NCI-H69 (cell line): ENCODE measurements at regions not wholly inside any gene's neighbourhood (a gene's known extent, or its start where the extent isn't known, plus 50 kb on each side); places are given as distances from the start of the nearest gene placed in this dataset.

Source experiments
- DNase-seq: peaks from one replicate; lab custom pipeline; 2025; lab: John Stamatoyannopoulos, UW

DNA sequence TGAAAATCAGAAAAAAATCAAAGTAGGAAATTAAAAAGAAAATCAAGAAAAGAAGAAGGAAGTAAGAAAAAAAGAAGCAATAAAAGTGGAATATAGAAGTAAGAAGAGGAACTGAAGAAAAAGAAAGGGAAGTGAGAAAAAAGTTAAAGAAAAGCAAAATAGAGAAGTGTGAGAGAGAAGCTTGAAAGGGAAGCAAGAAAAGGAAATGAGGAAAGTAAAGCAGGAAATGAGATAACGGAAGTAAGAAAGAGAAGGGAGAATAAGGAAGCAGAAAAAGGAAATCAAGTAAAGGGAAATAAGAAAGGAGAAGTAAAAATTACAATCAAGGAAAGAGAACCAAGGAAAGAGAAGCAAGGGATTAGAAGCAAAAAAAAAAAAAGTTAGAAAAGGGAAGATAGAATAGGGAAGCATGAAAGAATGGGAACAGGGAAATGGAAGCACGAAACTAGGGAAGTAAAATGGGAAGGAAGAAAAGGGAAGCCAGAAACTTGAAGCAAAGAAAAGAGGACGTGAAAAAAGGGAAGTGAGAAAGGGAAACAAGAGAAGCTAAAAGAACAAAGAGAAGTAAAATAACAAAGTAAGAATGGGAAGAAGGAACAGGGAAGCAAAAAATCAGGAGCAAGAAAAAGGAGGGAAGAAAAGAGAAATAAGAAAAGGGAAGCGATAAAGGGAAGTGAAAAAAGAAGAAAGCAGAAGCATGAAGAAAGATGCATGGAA, 243.3 kb upstream of the NCKAP5 start:
- DNase-seq, result no peak

DNA sequence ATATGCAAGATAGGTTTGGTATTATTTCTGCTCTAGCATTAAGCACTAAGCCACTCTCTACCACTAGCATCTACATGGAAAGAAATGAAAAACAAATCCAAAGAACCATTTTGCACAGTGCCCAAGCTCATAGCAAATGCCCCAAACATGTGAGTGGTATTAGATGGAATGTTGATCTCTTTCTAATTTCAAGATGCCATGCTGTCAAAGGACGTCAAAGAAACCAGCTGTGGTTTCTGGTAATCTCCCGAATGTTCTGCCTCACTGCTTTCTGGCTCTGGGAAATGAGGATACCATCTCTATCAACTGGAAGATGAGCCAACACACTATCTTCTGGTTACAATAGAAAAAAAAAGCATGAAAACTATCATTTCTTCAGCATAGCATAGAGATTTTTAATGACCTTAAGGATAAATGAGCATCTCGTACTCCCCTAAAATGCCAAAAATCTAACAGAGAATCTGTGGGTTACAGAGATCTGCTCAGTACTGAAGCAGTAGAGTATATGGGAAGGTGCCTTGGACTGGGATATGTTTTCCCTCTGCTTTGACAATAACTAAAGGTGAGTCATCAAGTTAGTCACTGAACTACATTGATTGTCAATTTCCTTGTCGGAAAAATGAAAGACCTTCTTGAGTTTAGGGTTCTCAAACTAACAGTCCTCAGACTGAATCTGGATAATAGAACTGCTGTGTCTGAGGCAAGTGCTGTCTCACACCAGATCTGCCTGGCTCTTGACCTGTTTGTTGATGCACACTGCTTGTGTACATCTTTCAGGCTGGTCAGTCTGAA, 244.8 kb upstream of the NCKAP5 start:
- DNase-seq, result no peak

DNA sequence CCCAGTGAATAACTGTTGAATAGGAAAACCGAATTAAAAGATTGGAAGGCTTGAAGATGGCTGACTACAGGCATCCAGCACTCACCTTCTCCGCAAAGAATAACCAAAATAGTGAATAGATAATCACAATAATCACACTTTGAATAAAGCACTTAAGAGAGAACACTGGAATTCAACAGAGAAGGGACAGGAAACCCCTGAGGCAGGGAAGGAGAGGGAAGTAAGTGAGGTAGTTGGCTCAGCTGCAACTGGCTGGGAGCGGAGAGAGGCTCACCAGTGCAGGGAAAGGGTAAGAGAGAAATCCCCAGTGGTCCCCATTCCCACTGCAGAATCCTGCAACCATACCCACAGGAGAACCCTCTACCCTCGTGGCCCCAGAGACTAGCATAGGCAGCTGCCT, 246.6 kb upstream of the NCKAP5 start:
- no peak for DNase-seq

DNA sequence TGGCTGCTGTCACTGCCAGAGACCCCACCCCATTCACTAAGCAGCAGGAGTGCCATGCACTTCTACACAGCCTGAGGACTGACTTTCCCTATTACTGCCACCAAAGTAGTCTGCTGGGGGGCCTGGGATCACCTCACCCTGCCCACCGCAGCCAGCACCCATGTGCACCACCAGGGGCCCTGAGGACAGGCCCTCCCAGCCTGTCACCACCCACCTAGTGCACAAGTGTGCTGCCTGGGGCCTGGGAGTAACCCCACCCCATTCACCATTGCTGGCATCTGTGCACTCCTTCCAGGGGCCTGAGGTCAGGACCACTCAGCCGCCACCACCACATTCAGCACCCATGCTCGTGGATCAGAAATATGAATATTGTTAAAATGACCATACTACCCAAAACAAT, 247.8 kb upstream of the NCKAP5 start:
- DNase-seq, result no peak

DNA sequence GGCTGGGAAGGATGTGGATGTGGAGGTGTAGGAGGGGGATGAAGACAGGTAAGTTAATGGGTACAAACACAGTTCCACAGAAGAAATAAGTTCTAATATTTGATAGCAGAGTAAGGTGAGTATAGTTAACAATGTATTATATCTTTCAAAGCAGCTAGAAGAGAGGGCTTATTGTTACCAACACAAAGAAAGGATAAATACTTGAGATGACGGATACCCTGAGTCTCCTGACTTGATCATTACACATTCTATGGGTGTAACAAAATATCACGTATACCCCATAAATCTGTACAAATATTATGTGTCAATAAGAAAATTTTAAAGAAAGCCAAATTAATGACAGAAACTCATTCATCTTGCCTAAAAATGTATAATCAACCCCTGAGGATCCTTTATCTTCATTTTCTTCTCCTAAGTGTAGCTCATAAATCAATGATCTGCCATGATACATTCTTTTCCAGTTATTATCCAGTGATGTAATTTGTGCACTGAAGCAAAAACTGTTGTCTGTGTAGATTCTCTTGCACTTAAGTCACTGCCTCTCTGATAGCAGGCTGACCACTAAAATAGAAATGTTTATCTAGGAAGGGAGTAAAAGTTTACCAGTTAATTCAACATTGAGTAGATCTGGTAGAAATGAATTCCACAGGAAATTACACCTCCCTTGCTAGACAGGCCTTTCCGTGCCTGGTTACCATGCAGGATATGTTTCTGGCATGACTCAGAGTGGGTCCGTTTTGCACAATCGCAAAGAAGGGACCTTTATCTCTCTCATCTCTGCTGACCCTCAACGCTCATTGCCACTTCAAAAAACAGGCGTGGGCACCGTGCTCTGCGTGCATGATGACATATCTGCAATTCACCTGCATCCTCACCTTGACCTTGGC, 249.7 kb upstream of the NCKAP5 start:
- no peak for DNase-seq

DNA sequence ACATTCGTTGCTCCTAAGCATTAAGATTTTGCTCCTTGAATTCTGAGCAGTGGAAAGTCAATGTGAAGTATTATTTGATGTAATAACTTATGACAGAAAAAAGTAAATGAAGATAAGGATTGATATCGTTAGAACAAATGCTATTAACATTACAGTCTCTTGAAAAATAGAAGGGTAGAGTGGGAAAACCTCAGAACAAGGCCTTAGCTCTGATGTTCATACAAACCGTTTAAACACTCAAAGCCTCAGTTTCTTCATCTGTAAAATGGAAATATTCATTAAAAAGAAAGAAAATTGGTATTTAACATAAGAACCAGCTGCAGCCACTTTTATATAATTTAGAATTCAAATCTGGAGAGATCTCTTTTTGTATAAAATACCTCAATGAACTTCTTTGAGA, 250.4 kb upstream of the NCKAP5 start:
- no peak for DNase-seq

DNA sequence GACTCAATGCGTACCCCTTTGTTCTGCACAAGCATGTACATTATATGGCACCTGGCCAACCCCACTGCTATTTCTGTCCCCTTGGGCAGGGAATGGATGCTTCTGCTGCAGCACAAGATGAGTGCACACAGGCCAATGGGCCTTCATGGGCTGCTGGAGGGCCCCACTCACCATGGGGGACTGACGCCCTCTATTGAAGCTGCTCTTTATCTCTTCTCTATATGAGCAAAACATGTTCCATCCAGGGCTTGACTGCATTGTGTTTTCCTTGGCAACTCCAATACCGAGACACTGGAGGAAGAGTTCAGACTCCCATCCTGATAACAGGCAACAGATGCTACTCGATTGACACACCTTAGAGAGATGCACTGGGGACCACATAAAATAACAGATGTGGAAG, 251.6 kb upstream of the NCKAP5 start:
- no peak for DNase-seq

DNA sequence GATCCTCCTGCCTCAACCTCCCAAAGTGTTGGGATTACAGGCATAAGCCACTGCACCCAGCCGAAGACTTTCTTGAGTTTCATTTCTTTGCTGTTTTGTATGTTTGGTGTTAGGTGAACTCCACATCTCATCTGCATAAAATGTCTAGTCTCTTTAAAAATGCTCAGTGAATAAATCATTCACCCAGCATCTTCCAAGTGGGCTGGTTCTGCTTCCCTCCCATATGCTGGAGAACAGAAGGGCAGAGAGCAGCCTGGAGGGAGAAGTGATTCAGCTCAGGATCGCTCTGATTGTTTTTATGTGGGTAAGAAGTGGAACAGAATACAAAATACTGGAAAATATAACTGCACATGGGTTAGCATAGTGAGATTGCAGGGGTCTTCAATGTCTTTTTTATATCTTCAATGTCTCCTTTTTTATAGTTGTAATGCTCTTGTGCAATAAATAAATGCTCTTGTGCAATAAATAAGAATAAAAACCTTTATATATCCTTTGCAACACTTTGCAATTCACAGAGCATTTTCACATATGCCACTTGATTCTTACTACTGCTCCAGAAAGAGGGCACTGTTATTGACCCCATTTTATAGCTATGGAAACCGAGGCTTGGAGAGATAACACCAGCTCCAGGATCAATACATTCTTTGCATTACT, 253.0 kb upstream of the NCKAP5 start:
- DNase-seq, result no peak

DNA sequence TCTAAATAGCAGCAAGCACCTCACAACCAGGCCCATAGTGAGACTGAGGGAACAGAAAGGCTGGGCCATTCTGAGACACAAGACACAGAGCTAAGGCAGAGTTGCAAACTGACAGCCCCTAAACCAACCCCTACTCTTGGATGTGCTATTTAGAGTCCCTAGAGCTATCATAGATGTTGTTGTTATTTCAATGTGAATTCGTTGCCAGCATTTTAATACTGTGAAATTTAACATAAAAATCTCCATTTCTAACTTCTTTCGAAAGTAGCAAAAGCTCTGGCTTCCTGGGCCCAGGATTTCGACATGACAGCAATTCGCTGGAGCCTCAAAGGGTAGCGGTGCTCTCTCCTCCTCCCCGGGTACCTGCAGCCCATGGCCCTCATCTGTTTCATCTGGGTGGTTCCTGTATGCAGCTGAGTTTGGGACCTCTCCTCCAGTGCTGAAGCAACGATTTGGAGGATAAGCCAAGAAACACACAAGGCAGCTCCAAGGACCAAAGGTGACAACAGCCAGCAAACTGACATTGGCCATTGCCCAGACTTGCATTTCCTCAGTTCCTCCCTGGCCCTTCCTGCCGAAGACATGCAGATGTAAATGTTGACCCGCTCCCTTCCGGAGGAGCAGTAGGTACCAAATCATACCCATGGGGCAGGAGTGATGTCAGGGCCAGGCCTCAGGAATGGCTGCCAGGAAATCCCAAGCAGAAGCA, 254.4 kb upstream of the NCKAP5 start:
- DNase-seq, result no peak

DNA sequence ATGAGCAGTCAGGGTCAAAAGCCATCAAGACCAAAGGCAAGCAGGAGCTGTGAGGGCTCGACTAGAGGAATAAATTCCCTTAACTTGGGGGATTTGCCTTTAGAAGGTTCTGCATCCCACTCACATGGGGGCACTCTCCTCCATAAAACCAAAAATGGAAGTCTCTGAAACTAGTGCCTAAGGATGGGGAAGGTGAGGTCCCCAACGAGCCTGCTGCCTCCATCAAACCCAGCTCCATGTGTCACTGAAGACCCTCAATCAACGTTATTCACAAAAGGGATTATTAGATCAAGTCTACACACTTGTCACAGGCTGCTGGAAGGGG, 254.9 kb upstream of the NCKAP5 start:
- DNase-seq, result no peak

DNA sequence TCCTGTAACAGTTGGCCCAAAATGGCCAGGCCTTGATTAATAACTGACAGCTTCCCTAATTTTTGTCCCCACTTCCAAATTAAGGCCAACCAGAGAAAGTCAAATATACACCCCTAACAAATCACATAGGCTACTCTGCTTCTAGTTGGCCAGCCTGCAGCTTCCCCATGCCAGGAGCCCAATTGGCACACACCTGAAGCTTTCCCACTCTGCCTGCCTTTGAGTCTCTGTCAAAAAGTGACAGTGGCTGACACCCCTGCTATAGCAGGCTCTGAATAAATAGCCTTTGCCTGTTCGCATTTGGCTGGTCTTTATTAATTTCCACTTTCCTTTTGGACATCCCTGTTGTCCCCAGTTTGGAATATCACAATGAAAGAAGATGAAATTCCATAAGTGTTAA, 256.6 kb upstream of the NCKAP5 start:
- no peak for DNase-seq

DNA sequence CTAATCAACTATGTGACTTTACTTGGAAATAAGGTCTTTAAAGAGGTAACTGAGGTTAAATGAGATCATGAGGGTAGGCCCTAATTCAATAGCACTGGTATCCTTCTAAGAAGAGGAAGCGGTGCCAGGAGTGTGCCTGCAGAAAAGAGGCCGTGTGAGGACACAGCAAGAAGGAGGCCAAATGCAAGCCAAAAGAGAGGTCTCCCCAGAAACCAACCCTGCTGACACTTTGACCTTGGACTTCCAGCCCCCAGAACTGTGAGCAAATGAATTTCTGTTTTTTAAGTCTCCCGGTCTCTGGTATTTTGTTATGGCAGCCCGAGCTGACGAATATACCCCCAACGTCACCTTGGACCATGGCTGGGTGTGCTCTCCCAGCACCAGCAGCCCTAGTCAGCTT, 257.5 kb upstream of the NCKAP5 start:
- no peak for DNase-seq

DNA sequence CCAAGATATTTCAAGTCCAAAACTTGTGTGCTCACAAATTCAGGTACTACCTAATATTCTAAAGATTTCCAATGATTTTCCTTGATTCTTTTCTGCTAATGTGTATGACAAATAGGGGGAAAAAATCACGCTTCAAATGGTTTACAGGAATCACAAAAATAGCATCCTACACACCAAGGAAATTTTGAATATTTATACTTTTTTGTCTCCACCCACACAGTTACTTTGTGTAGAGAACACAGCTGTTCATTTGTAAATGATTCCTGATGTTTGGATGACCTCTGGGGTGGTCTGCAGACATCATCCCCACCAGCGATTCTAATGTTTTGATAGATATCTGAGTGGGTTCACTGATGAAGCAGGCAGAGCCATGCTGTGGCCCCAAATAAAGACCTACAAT, 260.6 kb upstream of the NCKAP5 start:
- DNase-seq, result no peak

DNA sequence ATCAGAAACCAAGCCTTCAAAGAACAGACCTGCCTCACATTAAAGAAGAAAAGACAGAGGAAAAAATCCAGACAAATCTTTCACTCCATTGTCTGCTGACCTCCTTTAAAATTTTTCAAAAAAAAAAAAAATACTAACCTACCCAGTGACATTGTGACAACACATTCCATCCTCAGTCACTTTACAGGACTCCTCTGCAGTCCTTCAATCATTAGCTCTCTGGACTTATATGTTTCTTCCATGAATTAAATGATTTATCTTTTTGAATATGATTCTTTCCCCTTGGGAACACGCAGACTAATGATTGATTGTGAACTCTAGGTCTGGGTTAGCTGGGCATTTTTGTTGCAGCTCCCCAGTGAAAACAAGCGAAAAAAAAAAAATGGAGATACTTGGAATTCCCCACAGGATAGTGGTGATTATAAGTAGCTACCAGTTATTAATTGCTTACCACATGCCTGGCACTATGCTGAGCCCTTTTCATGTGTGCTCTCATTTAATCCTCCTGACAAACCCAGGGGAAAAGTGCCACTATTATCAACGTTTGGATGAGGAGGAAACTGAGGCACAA, 261.3 kb upstream of the NCKAP5 start:
- DNase-seq, result no peak

DNA sequence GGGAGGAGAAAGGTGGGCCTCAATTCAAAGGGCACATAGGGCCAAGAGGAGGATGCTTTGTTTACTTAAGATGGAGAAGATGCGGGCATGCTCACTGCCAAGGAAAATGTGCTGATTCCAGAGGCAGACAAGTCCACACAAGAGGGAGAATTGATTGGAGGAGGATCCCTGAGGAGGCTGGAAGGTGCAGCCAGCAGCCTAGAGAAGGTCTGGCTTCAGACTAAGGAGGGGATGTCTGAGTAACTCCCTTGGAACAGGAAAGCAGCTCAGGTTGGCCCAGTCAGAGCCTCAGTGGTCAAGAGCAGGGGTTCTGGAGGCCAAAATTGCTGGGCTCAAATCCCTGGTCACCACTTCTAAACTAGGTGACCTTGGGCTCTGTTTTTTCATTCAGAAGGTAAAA, 265.5 kb upstream of the NCKAP5 start:
- DNase-seq, result no peak

DNA sequence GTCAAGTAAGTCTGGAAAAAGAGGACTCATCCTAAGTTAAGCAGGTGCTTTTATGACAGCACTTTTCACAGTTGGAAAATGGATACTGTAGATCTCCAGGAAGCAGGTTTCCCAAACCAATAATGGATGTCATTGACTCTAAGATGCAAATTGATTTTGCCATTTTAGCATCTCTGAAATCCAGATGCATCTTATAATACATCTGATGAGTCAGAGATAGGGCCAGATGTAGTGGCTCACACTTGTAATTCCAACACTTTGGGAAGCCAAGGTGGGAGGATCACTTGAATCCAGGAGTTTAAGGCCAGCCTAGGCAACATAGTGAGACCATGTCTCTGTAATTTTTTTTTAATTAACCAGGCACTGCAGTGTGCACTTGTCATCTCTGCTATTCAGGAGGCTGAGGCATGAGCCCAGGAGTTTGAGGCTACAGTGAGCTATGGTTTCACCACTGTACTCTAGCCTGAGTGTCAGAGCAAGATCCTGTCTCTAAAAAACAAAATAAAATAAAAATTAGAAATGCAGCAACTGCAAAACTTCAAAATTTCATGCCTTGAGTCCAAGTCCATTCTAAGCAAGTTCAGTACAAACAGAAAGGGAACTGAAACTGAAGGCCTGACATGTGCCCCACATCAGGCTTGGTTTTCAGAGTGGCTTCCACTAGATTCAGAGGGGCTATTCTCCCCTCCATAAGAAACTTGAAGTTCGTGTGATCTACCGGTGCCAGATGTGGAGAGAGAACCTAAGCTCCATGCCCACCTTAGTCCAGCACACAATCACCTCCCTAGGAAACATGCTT, 267.8 kb upstream of the NCKAP5 start:
- no peak for DNase-seq

DNA sequence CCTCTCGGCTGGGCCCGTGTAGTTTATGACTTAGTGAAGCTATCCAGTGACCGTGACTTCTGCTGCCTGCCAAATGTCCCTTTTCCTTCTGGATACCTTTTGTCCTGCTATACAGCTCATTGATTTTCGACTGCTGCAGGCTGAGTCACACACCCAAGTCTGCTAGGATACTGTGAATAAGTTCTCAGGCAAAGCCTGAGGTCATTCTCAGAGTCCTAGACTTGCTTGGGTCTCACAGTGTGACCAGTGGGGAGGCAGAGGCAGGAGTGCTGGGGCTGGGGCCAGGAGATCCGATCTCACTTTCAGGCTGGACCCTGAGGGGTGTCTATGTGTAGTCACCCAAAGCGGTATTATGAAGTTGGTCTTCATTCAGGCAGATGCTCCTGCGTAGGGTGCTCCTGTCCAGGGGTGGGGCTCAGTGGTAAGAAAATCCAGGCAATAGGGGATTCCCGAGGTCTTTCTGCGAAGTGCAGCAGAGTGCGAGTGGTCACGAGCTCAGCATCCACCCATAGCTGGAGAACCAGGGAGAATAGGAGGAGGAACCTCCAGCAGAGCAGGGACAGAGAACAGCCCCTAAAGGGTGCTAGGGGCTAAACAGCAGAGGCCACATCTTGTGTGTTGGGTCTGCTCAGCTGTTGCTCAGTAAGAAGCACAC, 268.6 kb upstream of the NCKAP5 start:
- no peak for DNase-seq

DNA sequence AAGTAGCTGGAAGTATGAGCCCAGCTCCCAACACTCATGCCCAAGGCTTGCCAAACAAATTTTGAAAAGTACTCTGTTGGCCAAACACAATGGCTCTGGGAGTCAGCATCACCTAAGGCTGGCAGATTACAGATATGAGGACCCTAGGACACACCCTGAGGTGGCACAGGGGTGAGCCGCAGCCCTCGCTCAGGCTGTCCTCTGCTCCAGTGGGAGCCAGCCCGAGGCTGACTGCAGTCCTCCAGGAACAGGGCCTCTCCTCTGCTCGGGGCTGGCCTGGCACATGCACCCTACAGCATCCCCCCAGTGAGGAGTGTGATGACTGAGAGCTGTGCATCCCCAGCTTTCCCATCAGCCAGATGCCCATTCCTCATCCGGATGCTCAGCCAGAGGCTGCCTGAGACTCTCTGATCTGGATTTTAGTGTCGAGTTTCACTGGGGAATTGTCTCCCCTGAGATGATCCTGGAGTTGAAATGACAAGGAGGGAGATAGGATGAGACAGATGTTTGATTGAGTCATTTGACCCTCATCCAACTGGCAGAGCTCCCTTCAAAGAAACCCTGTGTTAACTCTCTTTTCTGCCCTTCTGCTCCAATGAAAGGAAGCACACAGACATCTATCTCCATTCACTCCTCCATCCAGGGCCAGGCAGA, 269.3 kb upstream of the NCKAP5 start:
- no peak for DNase-seq

DNA sequence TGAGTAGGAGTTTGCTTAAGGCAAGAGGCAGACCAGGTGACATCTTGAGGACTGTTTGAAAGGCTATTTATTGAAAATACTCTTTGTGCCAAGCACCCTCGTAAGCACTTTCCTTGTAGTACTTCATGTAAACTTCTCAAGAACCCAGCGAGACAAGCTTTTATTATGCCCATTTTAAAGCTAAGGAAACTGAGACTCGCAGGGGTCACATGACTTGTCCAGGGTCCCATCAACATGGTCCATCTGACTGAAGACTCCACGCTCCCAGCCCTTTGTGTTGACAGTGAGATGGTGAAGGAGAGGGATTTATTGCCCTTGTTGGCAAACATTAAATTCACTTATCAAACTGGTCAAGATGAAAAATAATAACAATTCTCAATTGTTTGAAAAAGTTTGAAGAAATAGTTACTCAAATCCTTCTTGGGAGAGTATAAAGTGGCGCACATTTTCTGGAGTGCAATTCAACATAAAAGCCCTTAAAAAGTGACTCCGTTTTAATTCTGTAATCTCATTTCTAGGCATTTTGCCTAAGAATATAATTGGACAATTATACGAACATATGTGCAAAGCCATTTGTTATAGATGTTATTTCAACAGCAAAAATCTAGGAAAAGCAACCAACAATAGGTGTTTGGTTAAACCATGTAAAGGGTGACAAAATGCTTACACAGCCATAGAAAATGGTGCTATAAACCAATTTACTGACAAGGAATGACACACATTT, 270.5 kb upstream of the NCKAP5 start:
- DNase-seq, result no peak
